GM23338 (cell line): ENCODE measurements at regions not wholly inside any gene's neighbourhood (a gene's known extent, or its start where the extent isn't known, plus 50 kb on each side); places are given as distances from the start of the nearest gene placed in this dataset.

ENCODE experiments used
- ATAC-seq: fragments of 200-7000 bp; cut with Tn5 transposase; 3 replicates; pipeline ENCODE4 v1.9.1; 2020
- DNase-seq: peaks from one replicate; pipeline ENCODE4 v3.0.0-alpha.2; 2015; ENCODE audit warnings: low spot score
- H2AFZ ChIP-seq: fragments of 200-600 bp; sonication (generic); 2 replicates; pipeline ENCODE4 v1.8.0; 2016; ENCODE audit warnings: antibody characterized with exemption, mild to moderate bottlenecking, moderate library complexity
- H3F3A ChIP-seq: fragments of 200-600 bp; sonication (generic); replicated peaks from 2 replicates; pipeline ENCODE4 v1.8.0; 2017; ENCODE audit warnings: antibody characterized with exemption, mixed run types, low read depth
- H3K27ac ChIP-seq: fragments of 200-600 bp; sonication (generic); 2 replicates; pipeline ENCODE4 v1.6.1; 2016; ENCODE audit warnings: low read depth
- H3K27me3 ChIP-seq: fragments of 200-600 bp; sonication (generic); 2 replicates; pipeline ENCODE4 v1.8.0; 2016; ENCODE audit warnings: mild to moderate bottlenecking, mixed run types, moderate library complexity; ENCODE audit not compliant: insufficient read depth
- H3K36me3 ChIP-seq: fragments of 200-600 bp; sonication (generic); 2 replicates; pipeline ENCODE4 v1.8.0; 2016; ENCODE audit warnings: mild to moderate bottlenecking; ENCODE audit not compliant: insufficient read depth
- H3K4me1 ChIP-seq: fragments of 200-600 bp; sonication (generic); 2 replicates; pipeline ENCODE4 v1.8.0; 2016; ENCODE audit warnings: mild to moderate bottlenecking, moderate library complexity; ENCODE audit not compliant: insufficient read depth
- H3K4me2 ChIP-seq: fragments of 200-600 bp; sonication (generic); 2 replicates; pipeline ENCODE4 v1.7.1; 2017; ENCODE audit warnings: mixed run types
- H3K4me3 ChIP-seq: fragments of 200-600 bp; sonication (generic); 2 replicates; pipeline ENCODE4 v1.6.1; 2016; ENCODE audit warnings: mixed run types
- H3K79me2 ChIP-seq: fragments of 200-600 bp; sonication (generic); replicated peaks from 2 replicates; pipeline ENCODE4 v1.8.0; 2017; ENCODE audit warnings: mild to moderate bottlenecking; ENCODE audit not compliant: insufficient read depth
- H3K9me2 ChIP-seq: fragments of 200-600 bp; sonication (generic); 2 replicates; pipeline ENCODE4 v1.8.0; 2017; ENCODE audit not compliant: insufficient read depth
- H4K20me1 ChIP-seq: fragments of 200-600 bp; sonication (generic); replicated peaks from 2 replicates; pipeline ENCODE4 v1.8.0; 2017; ENCODE audit warnings: mild to moderate bottlenecking; ENCODE audit not compliant: insufficient read depth
- H3K27ac Mint-ChIP-seq: 2 replicates; pipeline ENCODE4 v1.8.0; 2020; ENCODE audit warnings: inconsistent platforms, mild to moderate bottlenecking, moderate library complexity, mixed read lengths
- H3K27me3 Mint-ChIP-seq: 3 replicates; pipeline ENCODE4 v1.8.0; 2022; ENCODE audit warnings: low read depth, mild to moderate bottlenecking, moderate library complexity, mixed read lengths, inconsistent platforms; ENCODE audit not compliant: insufficient read depth, poor library complexity
- H3K36me3 Mint-ChIP-seq: 3 replicates; pipeline ENCODE4 v1.8.0; 2021; ENCODE audit warnings: low read depth, mild to moderate bottlenecking, inconsistent platforms, moderate library complexity, mixed read lengths
- H3K4me1 Mint-ChIP-seq: 3 replicates; pipeline ENCODE4 v1.8.0; 2020; ENCODE audit warnings: mild to moderate bottlenecking, inconsistent platforms, mixed read lengths
- H3K4me3 Mint-ChIP-seq: 3 replicates; pipeline ENCODE4 v1.8.0; 2021; ENCODE audit warnings: moderate library complexity, mild to moderate bottlenecking, inconsistent platforms, mixed read lengths
- H3K9me3 Mint-ChIP-seq: 3 replicates; pipeline ENCODE4 v1.8.0; 2020; ENCODE audit warnings: moderate library complexity, mild to moderate bottlenecking, inconsistent platforms, mixed read lengths
- CREB1 ChIP-seq: fragments of 250-450 bp; sonication (Bioruptor Pico); IDR thresholded peaks from 2 replicates; pipeline ENCODE4 v1.5.0; 2020; ENCODE audit warnings: low read depth, mild to moderate bottlenecking, moderate library complexity
- ETS1 ChIP-seq: IDR thresholded peaks from 2 replicates; pipeline ENCODE4 v1.6.1; 2016; ENCODE audit warnings: antibody characterized with exemption
- EZH2 ChIP-seq: fragments of 200-600 bp; sonication (generic); IDR thresholded peaks from one replicate; pipeline ENCODE4 v1.8.0; 2017; ENCODE audit warnings: antibody characterized with exemption, mild to moderate bottlenecking, low read depth; ENCODE audit not compliant: unreplicated experiment
- EZH2phosphoT487 ChIP-seq: fragments of 200-600 bp; sonication (generic); IDR thresholded peaks from one replicate; pipeline ENCODE4 v1.8.1; 2018; ENCODE audit warnings: antibody characterized with exemption; ENCODE audit not compliant: unreplicated experiment
- JUNB ChIP-seq: IDR thresholded peaks from one replicate; pipeline ENCODE4 v1.6.1; 2016; ENCODE audit warnings: antibody characterized with exemption; ENCODE audit not compliant: unreplicated experiment
- NANOG ChIP-seq: IDR thresholded peaks from 2 replicates; pipeline ENCODE4 v1.6.1; 2016; ENCODE audit warnings: antibody characterized with exemption, borderline replicate concordance
- POLR2AphosphoS5 ChIP-seq: IDR thresholded peaks from 2 replicates; pipeline ENCODE4 v1.6.1; 2016; ENCODE audit warnings: antibody characterized with exemption, low read depth
- STAT1 ChIP-seq: IDR thresholded peaks from one replicate; pipeline ENCODE4 v1.6.1; 2016; ENCODE audit warnings: antibody characterized with exemption; ENCODE audit not compliant: unreplicated experiment
- ZNF114 ChIP-seq: fragments of 250-450 bp; sonication (Bioruptor Pico); IDR thresholded peaks from 2 replicates; pipeline ENCODE4 v1.5.0; 2020; ENCODE audit warnings: mild to moderate bottlenecking, moderate library complexity
- ZNF331 ChIP-seq: fragments of 250-450 bp; sonication (Bioruptor Pico); IDR thresholded peaks from 2 replicates; pipeline ENCODE4 v1.5.0; 2020; ENCODE audit warnings: low read depth, mild to moderate bottlenecking, moderate library complexity
- TF ChIP-seq, protein P1 (sequence below), 2 experiments: fragments of 200-600 bp in 1 of 2; sonication (generic) in 1 of 2; conservative IDR thresholded peaks; 2 replicates each; pipeline versions ENCODE4 v1.5.1 to v1.6.1; 2016 to 2017; ENCODE audit warnings: antibody characterized with exemption in 2 of 2, low read depth in 2 of 2, mild to moderate bottlenecking in 2 of 2, moderate library complexity in 1 of 2
- TF ChIP-seq, protein P2 (sequence below): IDR thresholded peaks from one replicate; pipeline ENCODE4 v1.6.1; 2018; ENCODE audit warnings: antibody characterized with exemption; ENCODE audit not compliant: unreplicated experiment
- TF ChIP-seq, protein P3 (sequence below): fragments of 250-450 bp; sonication (Bioruptor Pico); IDR thresholded peaks from 2 replicates; pipeline ENCODE4 v1.5.0; 2020; ENCODE audit warnings: mild to moderate bottlenecking, moderate library complexity

DNA sequence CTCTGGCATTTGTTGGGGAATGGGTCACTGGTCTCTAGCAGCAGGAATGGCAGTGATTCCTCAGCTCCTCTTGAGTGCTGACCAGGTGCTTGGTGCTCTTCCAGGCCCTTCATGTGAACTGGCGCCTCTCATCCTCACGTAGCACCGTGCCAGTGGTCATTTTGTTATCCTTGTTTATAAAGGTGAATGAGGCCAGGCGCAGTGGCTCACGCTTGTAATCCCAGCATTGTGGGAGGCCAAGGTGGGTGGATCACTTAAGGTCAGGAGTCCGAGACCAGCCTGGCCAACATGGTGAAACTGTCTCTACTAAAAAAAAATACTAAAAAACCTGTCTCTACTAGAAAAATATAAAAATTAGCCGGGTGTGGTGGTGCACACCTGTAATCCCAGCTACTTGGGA lies 301.3 kb downstream of the QKI start:
- Mint-ChIP-seq H3K27ac (no peak overlapping the region), H3K27me3 (peaks cover 7% of the 10 kb centered on the region), H3K9me3 (peaks cover 2% of the 10 kb centered on the region; the same call in 1 of the 3 replicates), H3K4me1 (no peaks in the 10 kb centered on the region), H3K36me3 (no peaks in the 10 kb centered on the region), H3K4me3 (no peak overlapping the region)
- Histone ChIP-seq H3F3A (no peaks in the 10 kb centered on the region), H3K4me1 (no peaks in the 10 kb centered on the region), H2AFZ (no peak overlapping the region), H4K20me1 (no peaks in the 10 kb centered on the region), H3K9me2 (no peaks in the 10 kb centered on the region), H3K79me2 (no peaks in the 10 kb centered on the region), H3K36me3 (no peaks in the 10 kb centered on the region), H3K27me3 (no peaks in the 10 kb centered on the region), H3K4me2 (no peak overlapping the region), H3K27ac (no peak overlapping the region), H3K4me3 (no peak overlapping the region)
- DNase-seq (no peak), ATAC-seq (no peak)
- TF ChIP-seq NANOG = no peak
- no peak for TF ChIP-seq JUNB
- no peak for TF ChIP-seq EZH2phosphoT487
- no peak for TF ChIP-seq STAT1
- TF ChIP-seq ZNF331 = no peak
- no peak for TF ChIP-seq ZNF114 (CRISPR knock-in tag)
- TF ChIP-seq, protein P1, sequence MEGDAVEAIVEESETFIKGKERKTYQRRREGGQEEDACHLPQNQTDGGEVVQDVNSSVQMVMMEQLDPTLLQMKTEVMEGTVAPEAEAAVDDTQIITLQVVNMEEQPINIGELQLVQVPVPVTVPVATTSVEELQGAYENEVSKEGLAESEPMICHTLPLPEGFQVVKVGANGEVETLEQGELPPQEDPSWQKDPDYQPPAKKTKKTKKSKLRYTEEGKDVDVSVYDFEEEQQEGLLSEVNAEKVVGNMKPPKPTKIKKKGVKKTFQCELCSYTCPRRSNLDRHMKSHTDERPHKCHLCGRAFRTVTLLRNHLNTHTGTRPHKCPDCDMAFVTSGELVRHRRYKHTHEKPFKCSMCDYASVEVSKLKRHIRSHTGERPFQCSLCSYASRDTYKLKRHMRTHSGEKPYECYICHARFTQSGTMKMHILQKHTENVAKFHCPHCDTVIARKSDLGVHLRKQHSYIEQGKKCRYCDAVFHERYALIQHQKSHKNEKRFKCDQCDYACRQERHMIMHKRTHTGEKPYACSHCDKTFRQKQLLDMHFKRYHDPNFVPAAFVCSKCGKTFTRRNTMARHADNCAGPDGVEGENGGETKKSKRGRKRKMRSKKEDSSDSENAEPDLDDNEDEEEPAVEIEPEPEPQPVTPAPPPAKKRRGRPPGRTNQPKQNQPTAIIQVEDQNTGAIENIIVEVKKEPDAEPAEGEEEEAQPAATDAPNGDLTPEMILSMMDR (conservative IDR thresholded peaks at IDR 0.05; ENCODE audit: low read depth in 2 of 2) = no peak
- no peak for TF ChIP-seq ETS1
- no peak for TF ChIP-seq EZH2
- TF ChIP-seq, protein P2, sequence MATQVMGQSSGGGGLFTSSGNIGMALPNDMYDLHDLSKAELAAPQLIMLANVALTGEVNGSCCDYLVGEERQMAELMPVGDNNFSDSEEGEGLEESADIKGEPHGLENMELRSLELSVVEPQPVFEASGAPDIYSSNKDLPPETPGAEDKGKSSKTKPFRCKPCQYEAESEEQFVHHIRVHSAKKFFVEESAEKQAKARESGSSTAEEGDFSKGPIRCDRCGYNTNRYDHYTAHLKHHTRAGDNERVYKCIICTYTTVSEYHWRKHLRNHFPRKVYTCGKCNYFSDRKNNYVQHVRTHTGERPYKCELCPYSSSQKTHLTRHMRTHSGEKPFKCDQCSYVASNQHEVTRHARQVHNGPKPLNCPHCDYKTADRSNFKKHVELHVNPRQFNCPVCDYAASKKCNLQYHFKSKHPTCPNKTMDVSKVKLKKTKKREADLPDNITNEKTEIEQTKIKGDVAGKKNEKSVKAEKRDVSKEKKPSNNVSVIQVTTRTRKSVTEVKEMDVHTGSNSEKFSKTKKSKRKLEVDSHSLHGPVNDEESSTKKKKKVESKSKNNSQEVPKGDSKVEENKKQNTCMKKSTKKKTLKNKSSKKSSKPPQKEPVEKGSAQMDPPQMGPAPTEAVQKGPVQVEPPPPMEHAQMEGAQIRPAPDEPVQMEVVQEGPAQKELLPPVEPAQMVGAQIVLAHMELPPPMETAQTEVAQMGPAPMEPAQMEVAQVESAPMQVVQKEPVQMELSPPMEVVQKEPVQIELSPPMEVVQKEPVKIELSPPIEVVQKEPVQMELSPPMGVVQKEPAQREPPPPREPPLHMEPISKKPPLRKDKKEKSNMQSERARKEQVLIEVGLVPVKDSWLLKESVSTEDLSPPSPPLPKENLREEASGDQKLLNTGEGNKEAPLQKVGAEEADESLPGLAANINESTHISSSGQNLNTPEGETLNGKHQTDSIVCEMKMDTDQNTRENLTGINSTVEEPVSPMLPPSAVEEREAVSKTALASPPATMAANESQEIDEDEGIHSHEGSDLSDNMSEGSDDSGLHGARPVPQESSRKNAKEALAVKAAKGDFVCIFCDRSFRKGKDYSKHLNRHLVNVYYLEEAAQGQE = no peak
- TF ChIP-seq, protein P3, sequence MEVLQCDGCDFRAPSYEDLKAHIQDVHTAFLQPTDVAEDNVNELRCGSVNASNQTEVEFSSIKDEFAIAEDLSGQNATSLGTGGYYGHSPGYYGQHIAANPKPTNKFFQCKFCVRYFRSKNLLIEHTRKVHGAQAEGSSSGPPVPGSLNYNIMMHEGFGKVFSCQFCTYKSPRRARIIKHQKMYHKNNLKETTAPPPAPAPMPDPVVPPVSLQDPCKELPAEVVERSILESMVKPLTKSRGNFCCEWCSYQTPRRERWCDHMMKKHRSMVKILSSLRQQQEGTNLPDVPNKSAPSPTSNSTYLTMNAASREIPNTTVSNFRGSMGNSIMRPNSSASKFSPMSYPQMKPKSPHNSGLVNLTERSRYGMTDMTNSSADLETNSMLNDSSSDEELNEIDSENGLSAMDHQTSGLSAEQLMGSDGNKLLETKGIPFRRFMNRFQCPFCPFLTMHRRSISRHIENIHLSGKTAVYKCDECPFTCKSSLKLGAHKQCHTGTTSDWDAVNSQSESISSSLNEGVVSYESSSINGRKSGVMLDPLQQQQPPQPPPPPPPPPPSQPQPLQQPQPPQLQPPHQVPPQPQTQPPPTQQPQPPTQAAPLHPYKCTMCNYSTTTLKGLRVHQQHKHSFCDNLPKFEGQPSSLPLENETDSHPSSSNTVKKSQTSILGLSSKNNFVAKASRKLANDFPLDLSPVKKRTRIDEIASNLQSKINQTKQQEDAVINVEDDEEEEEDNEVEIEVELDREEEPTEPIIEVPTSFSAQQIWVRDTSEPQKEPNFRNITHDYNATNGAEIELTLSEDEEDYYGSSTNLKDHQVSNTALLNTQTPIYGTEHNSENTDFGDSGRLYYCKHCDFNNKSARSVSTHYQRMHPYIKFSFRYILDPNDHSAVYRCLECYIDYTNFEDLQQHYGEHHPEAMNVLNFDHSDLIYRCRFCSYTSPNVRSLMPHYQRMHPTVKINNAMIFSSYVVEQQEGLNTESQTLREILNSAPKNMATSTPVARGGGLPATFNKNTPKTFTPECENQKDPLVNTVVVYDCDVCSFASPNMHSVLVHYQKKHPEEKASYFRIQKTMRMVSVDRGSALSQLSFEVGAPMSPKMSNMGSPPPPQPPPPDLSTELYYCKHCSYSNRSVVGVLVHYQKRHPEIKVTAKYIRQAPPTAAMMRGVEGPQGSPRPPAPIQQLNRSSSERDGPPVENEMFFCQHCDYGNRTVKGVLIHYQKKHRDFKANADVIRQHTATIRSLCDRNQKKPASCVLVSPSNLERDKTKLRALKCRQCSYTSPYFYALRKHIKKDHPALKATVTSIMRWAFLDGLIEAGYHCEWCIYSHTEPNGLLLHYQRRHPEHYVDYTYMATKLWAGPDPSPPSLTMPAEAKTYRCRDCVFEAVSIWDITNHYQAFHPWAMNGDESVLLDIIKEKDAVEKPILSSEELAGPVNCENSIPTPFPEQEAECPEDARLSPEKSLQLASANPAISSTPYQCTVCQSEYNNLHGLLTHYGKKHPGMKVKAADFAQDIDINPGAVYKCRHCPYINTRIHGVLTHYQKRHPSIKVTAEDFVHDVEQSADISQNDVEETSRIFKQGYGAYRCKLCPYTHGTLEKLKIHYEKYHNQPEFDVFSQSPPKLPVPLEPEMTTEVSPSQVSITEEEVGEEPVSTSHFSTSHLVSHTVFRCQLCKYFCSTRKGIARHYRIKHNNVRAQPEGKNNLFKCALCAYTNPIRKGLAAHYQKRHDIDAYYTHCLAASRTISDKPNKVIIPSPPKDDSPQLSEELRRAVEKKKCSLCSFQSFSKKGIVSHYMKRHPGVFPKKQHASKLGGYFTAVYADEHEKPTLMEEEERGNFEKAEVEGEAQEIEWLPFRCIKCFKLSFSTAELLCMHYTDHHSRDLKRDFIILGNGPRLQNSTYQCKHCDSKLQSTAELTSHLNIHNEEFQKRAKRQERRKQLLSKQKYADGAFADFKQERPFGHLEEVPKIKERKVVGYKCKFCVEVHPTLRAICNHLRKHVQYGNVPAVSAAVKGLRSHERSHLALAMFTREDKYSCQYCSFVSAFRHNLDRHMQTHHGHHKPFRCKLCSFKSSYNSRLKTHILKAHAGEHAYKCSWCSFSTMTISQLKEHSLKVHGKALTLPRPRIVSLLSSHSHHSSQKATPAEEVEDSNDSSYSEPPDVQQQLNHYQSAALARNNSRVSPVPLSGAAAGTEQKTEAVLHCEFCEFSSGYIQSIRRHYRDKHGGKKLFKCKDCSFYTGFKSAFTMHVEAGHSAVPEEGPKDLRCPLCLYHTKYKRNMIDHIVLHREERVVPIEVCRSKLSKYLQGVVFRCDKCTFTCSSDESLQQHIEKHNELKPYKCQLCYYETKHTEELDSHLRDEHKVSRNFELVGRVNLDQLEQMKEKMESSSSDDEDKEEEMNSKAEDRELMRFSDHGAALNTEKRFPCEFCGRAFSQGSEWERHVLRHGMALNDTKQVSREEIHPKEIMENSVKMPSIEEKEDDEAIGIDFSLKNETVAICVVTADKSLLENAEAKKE (CRISPR knock-in tag) = no peak
- no peak for TF ChIP-seq CREB1 (CRISPR knock-in tag)
- TF ChIP-seq POLR2AphosphoS5 = no peak
